Esophagus muscularis mucosa (tissue), 4 donors: ENCODE measurements at regions not wholly inside any gene's neighbourhood (a gene's known extent, or its start where the extent isn't known, plus 50 kb on each side); places are given as distances from the start of the nearest gene placed in this dataset.

Experiments used
- DNase-seq: peaks from one replicate; pipeline ENCODE4 v3.0.0-alpha.2; 2017; ENCODE audit errors: extremely low spot score
- H3K27ac ChIP-seq, 4 donors: fragments of 200-600 bp; sonication (generic); replicated peaks in 1 of 4; 1 replicate in 3 of 4; 2 replicates in 1 of 4; pipeline ENCODE4 v1.5.1; 2016 to 2019; ENCODE audit warnings: mild to moderate bottlenecking in 1 of 4
- H3K27me3 ChIP-seq, 4 donors: fragments of 200-600 bp; sonication (generic); one replicate each; pipeline versions ENCODE4 v1.5.1 to v1.6.0; 2016 to 2019
- H3K36me3 ChIP-seq, 4 donors: fragments of 200-600 bp; sonication (generic); one replicate each; pipeline ENCODE4 v1.5.1; 2016 to 2019
- H3K4me1 ChIP-seq, 4 donors: fragments of 200-600 bp; sonication (generic); one replicate each; pipeline ENCODE4 v1.5.1; 2016 to 2019
- H3K4me3 ChIP-seq, 4 donors: fragments of 200-600 bp; sonication (generic); 1 replicate in 2 of 4; 2 replicates in 2 of 4; pipeline ENCODE4 v1.5.1; 2016 to 2019; ENCODE audit warnings: mild to moderate bottlenecking in 4 of 4, moderate library complexity in 1 of 4
- H3K9me3 ChIP-seq, 4 donors: fragments of 200-600 bp; sonication (generic); 1 replicate in 3 of 4; 2 replicates in 1 of 4; pipeline ENCODE4 v1.5.1; 2016 to 2019
- EP300 ChIP-seq: sonication (generic); formaldehyde crosslinking; IDR thresholded peaks from one replicate; pipeline ENCODE4 v1.6.1; 2017; ENCODE audit warnings: antibody characterized with exemption
- POLR2A ChIP-seq: fragments of 450-650 bp; IDR thresholded peaks from one replicate; pipeline ENCODE4 v1.6.1; 2017; ENCODE audit warnings: antibody characterized with exemption, moderate library complexity, mild to moderate bottlenecking, low read depth
- POLR2AphosphoS5 ChIP-seq, 2 donors: sonication (generic); formaldehyde crosslinking; IDR thresholded peaks; one replicate each; pipeline ENCODE4 v1.6.1; 2017; ENCODE audit warnings: antibody characterized with exemption in 2 of 2
- WGBS: methylation state at CpG from one replicate; pipeline ENCODE4 v1.1.5; 2018; 5-methylcytosine and 5-hydroxymethylcytosine counted together
- intact Hi-C: fragments of 100-400 bp; cut with DNase I; formaldehyde crosslinking; loops from one replicate; pipeline ENCODE4 v1.15.1; 2023
- TF ChIP-seq, protein P1 (sequence below), 3 experiments: fragments of 200-600 bp in 2 of 3; fragments of 450-650 bp in 1 of 3; sonication (generic) in 2 of 3; IDR thresholded peaks; one replicate each; pipeline ENCODE4 v1.5.1; 2017 to 2019; ENCODE audit warnings: antibody characterized with exemption in 3 of 3, mild to moderate bottlenecking in 2 of 3, moderate library complexity in 1 of 3

DNA sequence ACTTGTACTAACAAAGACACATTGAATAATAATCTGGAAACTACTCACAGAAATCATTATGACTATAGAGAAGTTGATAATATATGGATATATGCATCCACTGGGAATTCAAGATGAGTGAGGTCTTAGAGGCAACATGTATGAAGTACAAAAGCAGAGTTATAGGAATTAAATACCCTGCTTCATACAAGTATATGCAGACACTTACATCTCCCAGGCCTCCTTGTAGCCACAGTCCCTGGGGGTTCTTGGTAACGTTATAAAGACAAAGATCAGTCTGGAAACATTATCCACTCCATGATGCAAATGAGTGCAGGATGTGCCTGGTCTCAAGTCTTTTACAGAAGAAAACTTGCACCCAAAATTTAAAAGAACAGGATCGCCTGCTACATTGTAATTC, 92.4 kb upstream of the ANXA1 start:
- WGBS, result 85% methylated on average over 2 of the region's 2 CpGs
- H3K4me3 ChIP-seq, result no peak overlapping the region
- H3K36me3 ChIP-seq, result no peaks in the 10 kb centered on the region
- no peaks in the 10 kb centered on the region for H3K9me3 ChIP-seq
- intact Hi-C loops, result no loop called here
- H3K27me3 ChIP-seq, result no peaks in the 10 kb centered on the region
- no peak for DNase-seq
- H3K4me1 ChIP-seq, result no peaks in the 10 kb centered on the region
- TF ChIP-seq POLR2AphosphoS5 (IDR thresholded peaks at IDR 0.05), result no peak
- no peak for TF ChIP-seq POLR2A
- no peak for TF ChIP-seq EP300
- TF ChIP-seq, protein P1, sequence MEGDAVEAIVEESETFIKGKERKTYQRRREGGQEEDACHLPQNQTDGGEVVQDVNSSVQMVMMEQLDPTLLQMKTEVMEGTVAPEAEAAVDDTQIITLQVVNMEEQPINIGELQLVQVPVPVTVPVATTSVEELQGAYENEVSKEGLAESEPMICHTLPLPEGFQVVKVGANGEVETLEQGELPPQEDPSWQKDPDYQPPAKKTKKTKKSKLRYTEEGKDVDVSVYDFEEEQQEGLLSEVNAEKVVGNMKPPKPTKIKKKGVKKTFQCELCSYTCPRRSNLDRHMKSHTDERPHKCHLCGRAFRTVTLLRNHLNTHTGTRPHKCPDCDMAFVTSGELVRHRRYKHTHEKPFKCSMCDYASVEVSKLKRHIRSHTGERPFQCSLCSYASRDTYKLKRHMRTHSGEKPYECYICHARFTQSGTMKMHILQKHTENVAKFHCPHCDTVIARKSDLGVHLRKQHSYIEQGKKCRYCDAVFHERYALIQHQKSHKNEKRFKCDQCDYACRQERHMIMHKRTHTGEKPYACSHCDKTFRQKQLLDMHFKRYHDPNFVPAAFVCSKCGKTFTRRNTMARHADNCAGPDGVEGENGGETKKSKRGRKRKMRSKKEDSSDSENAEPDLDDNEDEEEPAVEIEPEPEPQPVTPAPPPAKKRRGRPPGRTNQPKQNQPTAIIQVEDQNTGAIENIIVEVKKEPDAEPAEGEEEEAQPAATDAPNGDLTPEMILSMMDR (IDR thresholded peaks at IDR 0.05), result no peak
- no peak overlapping the region for H3K27ac ChIP-seq

- intact Hi-C loops, result no loop called here
- Histone ChIP-seq H3K4me3 (no peak overlapping the region), H3K27ac (no peak overlapping the region), H3K36me3 (no peaks in the 10 kb centered on the region), H3K4me1 (no peaks in the 10 kb centered on the region), H3K9me3 (no peaks in the 10 kb centered on the region), H3K27me3 (no peaks in the 10 kb centered on the region)
- TF ChIP-seq POLR2AphosphoS5 (IDR thresholded peaks at IDR 0.05) (no peak), EP300 (no peak), POLR2A (no peak)
- TF ChIP-seq, protein P1 (IDR thresholded peaks at IDR 0.05), result no peak
- no peak for DNase-seq
- WGBS, result 82% methylated on average over 5 of the region's 5 CpGs
Measured at GRCh38 chr9:73056245-73056644, 95.4 kb upstream of the ANXA1 start.

DNA sequence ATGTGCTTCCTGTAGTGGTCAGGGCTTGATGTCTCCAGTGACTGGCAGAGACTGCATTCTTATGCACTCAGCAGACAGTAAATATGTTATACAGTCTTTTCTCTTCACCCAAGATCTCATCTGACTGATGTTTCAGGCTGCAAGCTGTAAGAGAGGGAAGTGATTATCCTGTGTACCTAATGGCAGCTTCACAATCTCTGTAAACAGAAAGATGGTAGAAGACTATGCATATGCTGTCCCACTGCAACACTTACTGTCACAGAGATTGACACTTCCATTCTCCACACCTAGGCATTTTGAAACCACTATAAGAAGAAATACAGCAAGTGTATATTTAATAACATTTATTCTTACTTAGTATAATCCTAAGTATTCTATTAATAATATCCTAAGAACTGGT, 97.6 kb upstream of the ANXA1 start:
- Histone ChIP-seq H3K27ac (no peak overlapping the region), H3K27me3 (no peaks in the 10 kb centered on the region), H3K4me3 (no peak overlapping the region), H3K9me3 (no peaks in the 10 kb centered on the region), H3K4me1 (peaks cover 0 to 17% (median 13%) of the 10 kb centered on the region in 4 donors), H3K36me3 (no peaks in the 10 kb centered on the region)
- DNase-seq, result no peak
- TF ChIP-seq, protein P1 (IDR thresholded peaks at IDR 0.05), result no peak
- TF ChIP-seq POLR2A (no peak), EP300 (no peak), POLR2AphosphoS5 (IDR thresholded peaks at IDR 0.05) (no peak)
- intact Hi-C loops, result no loop called here

DNA sequence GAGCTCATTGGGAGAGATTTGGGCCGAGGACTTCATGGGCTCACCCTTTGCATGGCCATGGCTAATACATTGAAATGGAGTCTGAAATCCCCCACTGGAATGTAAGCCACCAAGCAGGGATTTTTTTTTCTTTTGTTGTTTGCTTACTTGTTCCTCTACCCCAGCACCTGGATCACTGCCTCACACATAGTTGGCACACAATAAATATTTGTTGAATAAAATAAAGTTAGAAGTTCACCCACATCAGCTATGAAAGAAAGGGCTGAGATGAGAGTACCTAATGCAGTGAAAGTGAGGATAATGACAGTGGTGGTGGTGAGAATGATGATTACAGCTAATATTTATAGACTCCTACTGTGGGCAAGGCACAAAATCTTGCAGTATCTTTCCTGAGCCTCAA, 98.1 kb upstream of the ANXA1 start:
- Histone ChIP-seq H3K4me3 (no peak overlapping the region), H3K27ac (no peak overlapping the region), H3K4me1 (peaks cover 0 to 17% (median 13%) of the 10 kb centered on the region in 4 donors), H3K36me3 (no peaks in the 10 kb centered on the region), H3K27me3 (no peaks in the 10 kb centered on the region), H3K9me3 (no peaks in the 10 kb centered on the region)
- TF ChIP-seq POLR2A (no peak), POLR2AphosphoS5 (IDR thresholded peaks at IDR 0.05) (no peak), EP300 (no peak)
- TF ChIP-seq, protein P1 (IDR thresholded peaks at IDR 0.05), result no peak
- DNase-seq, result no peak
- WGBS, result 88% methylated on average over 1 of the region's 1 CpG
- intact Hi-C loops, result no loop called here

DNA sequence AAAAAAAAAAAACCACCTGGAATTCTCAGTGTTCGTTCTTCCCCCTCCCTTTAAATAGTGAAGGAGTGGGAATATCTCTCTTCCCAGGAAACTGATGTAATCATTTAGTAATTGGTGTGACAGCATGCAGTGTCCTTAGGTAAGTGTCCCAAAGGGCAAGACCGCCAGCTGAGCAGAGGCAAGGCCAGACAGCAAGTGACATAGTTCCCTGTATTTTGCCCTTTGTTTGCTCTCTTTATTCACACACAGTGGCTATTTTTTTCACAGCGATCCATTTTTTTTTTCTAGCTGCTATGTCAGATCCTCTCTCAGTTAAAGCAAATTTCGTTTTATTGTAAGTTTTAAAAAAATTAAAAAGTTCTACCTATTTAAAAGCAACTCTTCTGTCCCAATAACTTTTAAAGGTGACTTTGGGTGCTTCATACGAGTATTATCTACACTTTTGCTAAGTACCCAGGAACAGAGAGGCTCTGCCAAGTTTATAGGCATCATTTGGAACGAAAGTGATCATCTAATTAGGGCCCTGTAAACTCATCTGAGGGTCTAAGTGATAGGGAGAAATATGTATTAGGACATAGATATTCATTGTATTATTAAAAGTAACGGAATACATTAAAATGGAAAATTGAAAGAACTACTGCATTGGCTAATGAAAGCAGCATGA, 98.2 kb upstream of the ALDH1A1 start:
- no peak for DNase-seq
- Histone ChIP-seq H3K27me3 (no peaks in the 10 kb centered on the region), H3K4me3 (no peak overlapping the region), H3K36me3 (no peaks in the 10 kb centered on the region), H3K9me3 (no peaks in the 10 kb centered on the region), H3K4me1 (peaks cover 0 to 17% (median 13%) of the 10 kb centered on the region in 4 donors), H3K27ac (no peak overlapping the region)
- WGBS, result 78% methylated on average over 7 of the region's 7 CpGs
- TF ChIP-seq EP300, result no peak
- no peak for TF ChIP-seq POLR2A
- TF ChIP-seq, protein P1 (IDR thresholded peaks at IDR 0.05), result no peak
- intact Hi-C loops, result no loop called here
